HG03558 (cell line): ENCODE measurements at regions not wholly inside any gene's neighbourhood (a gene's known extent, or its start where the extent isn't known, plus 50 kb on each side); places are given as distances from the start of the nearest gene placed in this dataset.
"Not testable (repeated sequence)": the region's sequence is repeated elsewhere in the genome, so short reads cannot be mapped to it uniquely, and the experiment has no call there.

ENCODE experiments used
- ATAC-seq: cut with Tn5 transposase; IDR thresholded peaks from one replicate; pipeline ENCODE4 v1.9.1; 2021; ENCODE audit warnings: moderate number of reproducible peaks; ENCODE audit not compliant: unreplicated experiment; ENCODE audit errors: extremely low read depth

GRCh38 chr2:224126003-224126402, 86.9 kb upstream of the SERPINE2 start:
- ATAC-seq = no peak

GRCh38 chr2:224122542-224122941, 83.5 kb upstream of the SERPINE2 start:
- no peak for ATAC-seq

- ATAC-seq = no peak
Observed at GRCh38 chr2:224121406-224122067, 82.5 kb upstream of the SERPINE2 start.

GRCh38 chr2:224120986-224121385, 81.9 kb upstream of the SERPINE2 start:
- no peak for ATAC-seq

- ATAC-seq = not testable (repeated sequence)
Observed at GRCh38 chr2:224119846-224120245, 80.8 kb upstream of the SERPINE2 start.

GRCh38 chr2:224114428-224114827, 75.3 kb upstream of the SERPINE2 start:
- ATAC-seq = no peak

- not testable (repeated sequence) for ATAC-seq
Observed at GRCh38 chr2:224113930-224114329, 74.8 kb upstream of the SERPINE2 start.

GRCh38 chr2:224111576-224111975, 72.5 kb upstream of the SERPINE2 start:
- ATAC-seq = no peak

GRCh38 chr2:224110811-224111210, 71.7 kb upstream of the SERPINE2 start:
- ATAC-seq = no peak

- ATAC-seq = no peak
Observed at GRCh38 chr2:224109751-224110150, 70.7 kb upstream of the SERPINE2 start.

- no peak for ATAC-seq
Observed at GRCh38 chr2:224106794-224107193, 67.7 kb upstream of the SERPINE2 start.

GRCh38 chr2:224104668-224105386, 65.7 kb upstream of the SERPINE2 start:
- no peak for ATAC-seq

- no peak for ATAC-seq
Observed at GRCh38 chr2:224103651-224104050, 64.6 kb upstream of the SERPINE2 start.

GRCh38 chr2:224102991-224103390, 63.9 kb upstream of the SERPINE2 start:
- ATAC-seq = no peak

GRCh38 chr2:224101820-224102630, 62.9 kb upstream of the SERPINE2 start:
- no peak for ATAC-seq

GRCh38 chr2:224099861-224100643, 61.0 kb upstream of the SERPINE2 start:
- ATAC-seq = no peak

GRCh38 chr2:224098481-224099230, 59.6 kb upstream of the SERPINE2 start:
- no peak for ATAC-seq

- no peak for ATAC-seq
Observed at GRCh38 chr2:224094413-224094812, 55.3 kb upstream of the SERPINE2 start.

GRCh38 chr2:224091671-224092070, 52.6 kb upstream of the SERPINE2 start:
- not testable (repeated sequence) for ATAC-seq

GRCh38 chr2:224089606-224090005, 50.5 kb upstream of the SERPINE2 start:
- ATAC-seq = not testable (repeated sequence)
